SU-DHL-6 (cell line): ENCODE measurements at regions not wholly inside any gene's neighbourhood (a gene's known extent, or its start where the extent isn't known, plus 50 kb on each side); places are given as distances from the start of the nearest gene placed in this dataset.

Experiments used
- CTCF ChIP-seq: fragments of 200-600 bp; sonication (generic); IDR thresholded peaks from one replicate; pipeline ENCODE4 v1.5.1; 2017; ENCODE audit warnings: antibody characterized with exemption, mild to moderate bottlenecking, low read length, moderate library complexity; ENCODE audit not compliant: insufficient read depth, poor library complexity, severe bottlenecking
- EZH2phosphoT487 ChIP-seq: fragments of 200-600 bp; sonication (generic), shearing (Covaris generic); conservative IDR thresholded peaks from 2 replicates; pipeline ENCODE4 v1.6.1; 2018; ENCODE audit warnings: mild to moderate bottlenecking, antibody characterized with exemption, low read length, moderate library complexity, mixed read lengths

GRCh38 chr4:123236606-123237005, 160.0 kb upstream of the SPRY1 start:
- no peak for TF ChIP-seq CTCF
- no peak for TF ChIP-seq EZH2phosphoT487
